RWPE2 (cell line): ENCODE measurements at regions not wholly inside any gene's neighbourhood (a gene's known extent, or its start where the extent isn't known, plus 50 kb on each side); places are given as distances from the start of the nearest gene placed in this dataset.

Source experiments
- ATAC-seq: fragments of 200-7000 bp; cut with Tn5 transposase; 3 replicates; pipeline ENCODE4 v1.9.1; 2021; ENCODE audit warnings: low read depth
- DNase-seq: peaks from one replicate; pipeline ENCODE4 v3.0.0-alpha.2; 2020; ENCODE audit warnings: low spot score
- H3K27ac ChIP-seq: fragments of 450-650 bp; 2 replicates; pipeline ENCODE4 v1.5.1; 2017; ENCODE audit warnings: mild to moderate bottlenecking; ENCODE audit not compliant: poor library complexity, severe bottlenecking
- H3K27me3 ChIP-seq: fragments of 250-450 bp; sonication (Bioruptor Pico); 2 replicates; pipeline ENCODE4 v1.5.1; 2021; ENCODE audit warnings: mild to moderate bottlenecking, moderate library complexity; ENCODE audit not compliant: insufficient read depth, poor library complexity, severe bottlenecking
- H3K36me3 ChIP-seq: fragments of 250-450 bp; sonication (Bioruptor Pico); 2 replicates; pipeline ENCODE4 v1.5.1; 2020; ENCODE audit warnings: low read depth, mild to moderate bottlenecking, moderate library complexity
- H3K4me1 ChIP-seq: fragments of 250-450 bp; sonication (Bioruptor Pico); 2 replicates; pipeline ENCODE4 v1.5.1; 2021; ENCODE audit warnings: mild to moderate bottlenecking, moderate library complexity; ENCODE audit not compliant: insufficient read depth, poor library complexity, severe bottlenecking
- H3K4me3 ChIP-seq: fragments of 250-450 bp; sonication (Bioruptor Pico); 2 replicates; pipeline ENCODE4 v1.5.1; 2021; ENCODE audit warnings: mild to moderate bottlenecking, moderate library complexity; ENCODE audit not compliant: severe bottlenecking
- H3K9me3 ChIP-seq: fragments of 250-450 bp; sonication (Bioruptor Pico); 2 replicates; pipeline ENCODE4 v1.5.1; 2021; ENCODE audit warnings: mild to moderate bottlenecking, moderate library complexity; ENCODE audit not compliant: severe bottlenecking
- TF ChIP-seq, protein P1 (sequence below): fragments of 450-650 bp; IDR thresholded peaks from one replicate; pipeline ENCODE4 v1.5.1; 2017; ENCODE audit warnings: mild to moderate bottlenecking, moderate library complexity; ENCODE audit not compliant: poor library complexity, severe bottlenecking

DNA sequence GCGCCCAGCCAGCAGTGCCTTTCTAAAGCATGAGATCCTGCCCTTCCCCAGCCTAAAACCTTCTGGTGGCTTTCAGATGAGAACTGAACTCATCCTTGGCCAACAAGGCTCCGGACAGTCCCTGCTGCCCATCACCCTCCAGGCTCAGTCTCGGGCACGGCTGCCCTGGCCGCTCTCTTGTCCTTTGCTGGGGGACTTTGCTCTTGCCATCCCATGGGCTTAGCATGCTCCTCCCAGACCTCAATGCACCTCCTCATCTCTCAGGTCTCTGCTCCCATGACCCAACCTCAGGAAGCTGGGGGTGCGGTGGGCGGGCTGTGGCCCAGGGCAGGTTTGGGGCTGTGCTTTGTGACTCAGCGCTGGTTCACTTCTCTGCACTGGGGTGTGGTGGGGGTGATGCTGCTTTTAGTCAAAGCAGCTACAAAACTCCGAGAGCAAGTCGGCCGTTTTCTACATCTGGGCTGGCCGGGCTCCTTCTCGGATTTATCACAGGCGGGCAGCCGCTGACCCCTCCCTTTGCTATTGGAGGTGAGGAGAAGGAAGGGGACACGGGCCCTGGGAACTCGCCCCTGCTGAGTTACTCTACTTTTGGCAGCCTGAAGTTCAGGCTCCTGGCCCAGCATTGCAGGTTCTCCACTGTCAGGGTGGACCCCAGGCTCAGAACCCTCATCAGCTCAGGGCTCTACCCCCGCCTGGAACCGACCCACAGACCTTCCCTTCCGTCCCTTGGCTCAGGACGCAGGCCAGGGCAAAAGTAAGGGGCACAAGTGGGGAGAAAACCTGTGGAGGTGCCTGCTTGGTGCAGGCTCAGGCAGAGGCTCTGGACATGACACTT is 90.6 kb upstream of the TAF1B start:
- H3K27ac ChIP-seq = peak overlapping the region; percentile 91
- TF ChIP-seq, protein P1, sequence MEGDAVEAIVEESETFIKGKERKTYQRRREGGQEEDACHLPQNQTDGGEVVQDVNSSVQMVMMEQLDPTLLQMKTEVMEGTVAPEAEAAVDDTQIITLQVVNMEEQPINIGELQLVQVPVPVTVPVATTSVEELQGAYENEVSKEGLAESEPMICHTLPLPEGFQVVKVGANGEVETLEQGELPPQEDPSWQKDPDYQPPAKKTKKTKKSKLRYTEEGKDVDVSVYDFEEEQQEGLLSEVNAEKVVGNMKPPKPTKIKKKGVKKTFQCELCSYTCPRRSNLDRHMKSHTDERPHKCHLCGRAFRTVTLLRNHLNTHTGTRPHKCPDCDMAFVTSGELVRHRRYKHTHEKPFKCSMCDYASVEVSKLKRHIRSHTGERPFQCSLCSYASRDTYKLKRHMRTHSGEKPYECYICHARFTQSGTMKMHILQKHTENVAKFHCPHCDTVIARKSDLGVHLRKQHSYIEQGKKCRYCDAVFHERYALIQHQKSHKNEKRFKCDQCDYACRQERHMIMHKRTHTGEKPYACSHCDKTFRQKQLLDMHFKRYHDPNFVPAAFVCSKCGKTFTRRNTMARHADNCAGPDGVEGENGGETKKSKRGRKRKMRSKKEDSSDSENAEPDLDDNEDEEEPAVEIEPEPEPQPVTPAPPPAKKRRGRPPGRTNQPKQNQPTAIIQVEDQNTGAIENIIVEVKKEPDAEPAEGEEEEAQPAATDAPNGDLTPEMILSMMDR = no peak
- peak; percentile 95 for DNase-seq
- H3K9me3 ChIP-seq = no peaks in the 10 kb centered on the region
- no peaks in the 10 kb centered on the region for H3K27me3 ChIP-seq
- H3K36me3 ChIP-seq = no peaks in the 10 kb centered on the region
- H3K4me1 ChIP-seq = peaks cover 23% of the 10 kb centered on the region
- peak overlapping the region; percentile 13 for H3K4me3 ChIP-seq
- peak; percentile 86 for ATAC-seq

DNA sequence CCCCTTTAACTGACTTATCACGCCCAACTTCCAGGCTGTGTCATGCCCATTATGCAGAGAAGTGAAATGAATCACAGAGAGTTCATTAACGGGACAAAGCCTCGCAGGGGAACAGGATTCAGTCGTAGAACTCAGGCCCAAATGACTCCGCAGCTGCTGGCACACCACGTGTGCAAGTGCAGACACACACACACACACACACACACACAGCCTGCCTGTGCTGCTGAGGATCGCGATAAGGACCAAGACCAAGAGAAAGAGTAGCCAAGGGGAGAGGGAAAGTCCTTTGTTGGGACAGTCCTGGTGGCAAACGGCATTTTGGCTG is 90.0 kb upstream of the TAF1B start:
- Histone ChIP-seq H3K27ac (peak overlapping the region; percentile 91), H3K36me3 (no peaks in the 10 kb centered on the region), H3K4me1 (peaks cover 23% of the 10 kb centered on the region), H3K27me3 (no peaks in the 10 kb centered on the region), H3K9me3 (no peaks in the 10 kb centered on the region), H3K4me3 (peak overlapping the region; percentile 13)
- TF ChIP-seq, protein P1 = no peak
- no peak for DNase-seq
- peak; percentile 89 for ATAC-seq

DNA sequence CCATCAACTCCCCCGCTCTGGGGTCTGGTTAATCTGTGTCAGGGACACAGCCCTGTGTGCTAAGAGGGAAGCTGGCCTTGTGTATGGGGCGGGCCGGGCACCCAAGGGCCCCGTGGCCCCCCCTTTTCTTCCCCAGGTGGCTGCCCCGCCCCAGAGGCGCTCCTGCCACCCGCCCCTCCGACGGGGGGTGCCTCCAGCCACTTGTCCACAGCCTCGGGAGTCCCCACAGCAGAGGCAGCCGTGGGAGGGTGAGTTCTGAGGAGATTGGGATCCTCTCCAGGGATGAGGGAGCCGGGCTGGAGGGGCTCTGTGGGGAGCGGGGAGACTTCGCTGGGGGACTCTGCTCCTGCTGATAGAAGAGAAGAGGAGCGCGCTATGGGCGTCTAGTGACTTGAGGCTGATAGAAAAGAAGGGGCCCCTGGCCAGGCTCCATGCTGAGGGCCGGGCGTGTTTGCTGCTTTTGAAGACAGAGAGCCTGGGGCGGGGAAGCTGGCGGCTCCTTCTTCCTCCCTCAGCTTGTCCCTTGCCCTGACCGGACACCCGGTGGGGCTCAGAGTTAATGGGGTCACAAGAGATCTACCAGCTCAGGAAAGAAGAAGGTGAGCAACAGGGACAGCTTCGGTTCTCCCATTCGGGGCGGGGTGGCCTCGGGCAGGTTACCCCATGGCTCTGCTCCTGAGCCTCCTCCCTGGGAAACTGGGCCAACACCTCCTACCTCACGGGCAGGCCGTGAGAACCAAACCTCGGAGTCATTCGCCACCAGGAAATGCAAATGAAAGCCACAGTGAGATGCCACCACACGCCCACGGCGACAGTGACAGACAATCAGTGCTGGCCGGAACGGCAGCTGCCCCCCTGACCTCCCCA is 89.4 kb upstream of the TAF1B start:
- no peaks in the 10 kb centered on the region for H3K9me3 ChIP-seq
- peaks cover 23% of the 10 kb centered on the region for H3K4me1 ChIP-seq
- H3K36me3 ChIP-seq = no peaks in the 10 kb centered on the region
- H3K4me3 ChIP-seq = peak overlapping the region; percentile 2
- no peaks in the 10 kb centered on the region for H3K27me3 ChIP-seq
- no peak for DNase-seq
- peak; percentile 9; the same call in 1 of the 3 replicates for ATAC-seq
- H3K27ac ChIP-seq = peak overlapping the region; percentile 91
- TF ChIP-seq, protein P1 = no peak

DNA sequence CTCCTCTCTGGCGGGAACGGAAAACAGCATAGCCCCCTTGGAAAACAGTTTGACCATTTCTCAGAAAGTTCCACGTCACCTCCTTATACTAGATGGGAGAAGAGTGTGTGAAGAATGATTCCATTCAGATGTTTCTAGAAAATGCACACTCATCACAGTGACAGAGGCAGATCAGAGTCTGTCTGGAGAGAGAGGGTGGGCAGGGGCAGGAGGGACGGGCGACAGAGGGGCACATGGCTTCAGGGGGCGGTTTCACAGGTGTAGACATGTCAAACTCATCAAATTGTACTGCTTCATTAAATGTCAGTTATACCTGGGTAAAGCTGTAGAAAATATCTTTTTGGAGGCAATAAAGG is 88.8 kb upstream of the TAF1B start:
- Histone ChIP-seq H3K9me3 (no peaks in the 10 kb centered on the region), H3K27ac (peak overlapping the region; percentile 91), H3K4me1 (peaks cover 23% of the 10 kb centered on the region), H3K27me3 (no peaks in the 10 kb centered on the region), H3K36me3 (no peaks in the 10 kb centered on the region), H3K4me3 (no peak overlapping the region)
- TF ChIP-seq, protein P1 = no peak
- no peak for ATAC-seq
- no peak for DNase-seq
